T-helper 2 cell treated with Interferon-gamma antibody and Interleukin-4, amounts not matched to agents 100 ng/mL and 5 ng/mL, for 36 hours (primary cell): ENCODE measurements at regions not wholly inside any gene's neighbourhood (a gene's known extent, or its start where the extent isn't known, plus 50 kb on each side); places are given as distances from the start of the nearest gene placed in this dataset.

ENCODE experiments used
- intact Hi-C: fragments of 100-400 bp; cut with micrococcal nuclease; formaldehyde crosslinking; loops from one replicate; pipeline ENCODE4 v1.15.1; 2023

GRCh38 chr5:73231246-73231778 is 58.3 kb downstream of the TMEM174 start:
- intact Hi-C loops, result no loop called here

GRCh38 chr5:73230264-73231245 is 57.6 kb downstream of the TMEM174 start:
- intact Hi-C loops, result no loop called here

GRCh38 chr5:73229271-73229670 is 56.3 kb downstream of the TMEM174 start:
- intact Hi-C loops, result no loop called here

GRCh38 chr5:73228052-73228451 is 55.1 kb downstream of the TMEM174 start:
- intact Hi-C loops, result no loop called here
